DND-41 (cell line): ENCODE measurements at regions not wholly inside any gene's neighbourhood (a gene's known extent, or its start where the extent isn't known, plus 50 kb on each side); places are given as distances from the start of the nearest gene placed in this dataset.

ENCODE experiments used
- ATAC-seq: fragments of 200-7000 bp; cut with Tn5 transposase; 3 replicates; pipeline ENCODE4 v1.9.1; 2021; ENCODE audit warnings: low read depth; ENCODE audit not compliant: insufficient read depth
- DNase-seq: peaks from one replicate; pipeline ENCODE4 v3.0.0-alpha.2; 2020
- H2AFZ ChIP-seq: 2 replicates; pipeline ENCODE4 v1.6.0; 2012; ENCODE audit warnings: low read depth, low read length
- H3K27ac ChIP-seq: 2 replicates; pipeline ENCODE4 v1.5.1; 2012; ENCODE audit warnings: low read length, inconsistent platforms
- H3K27me3 ChIP-seq: fragments of 200-600 bp; sonication (generic); 2 replicates; pipeline ENCODE4 v1.6.0; 2012; ENCODE audit warnings: low read length, mild to moderate bottlenecking, inconsistent platforms; ENCODE audit not compliant: insufficient read depth, poor library complexity
- H3K36me3 ChIP-seq: 2 replicates; pipeline ENCODE4 v1.5.1; 2012; ENCODE audit warnings: low read length, inconsistent platforms; ENCODE audit not compliant: insufficient read depth
- H3K4me1 ChIP-seq: 2 replicates; pipeline ENCODE4 v1.5.1; 2012; ENCODE audit warnings: mild to moderate bottlenecking, low read length; ENCODE audit not compliant: insufficient read depth
- H3K4me2 ChIP-seq: 2 replicates; pipeline ENCODE4 v1.6.0; 2012; ENCODE audit warnings: mild to moderate bottlenecking, moderate library complexity, low read length, inconsistent platforms; ENCODE audit not compliant: insufficient read depth
- H3K4me3 ChIP-seq, 2 experiments: fragments of 200-600 bp in 1 of 2; shearing (Covaris generic) in 1 of 2; 2 replicates each; pipeline ENCODE4 v1.5.1; 2012 to 2016; ENCODE audit warnings: inconsistent platforms in 2 of 2, low read length in 2 of 2, mild to moderate bottlenecking in 2 of 2, low read depth in 1 of 2, moderate library complexity in 1 of 2
- H3K79me2 ChIP-seq: 2 replicates; pipeline ENCODE4 v1.6.0; 2012; ENCODE audit warnings: low read length, inconsistent platforms; ENCODE audit not compliant: insufficient read depth
- H3K9ac ChIP-seq: 2 replicates; pipeline ENCODE4 v1.6.0; 2012; ENCODE audit warnings: low read depth, mild to moderate bottlenecking, inconsistent platforms, low read length, moderate library complexity
- H3K9me3 ChIP-seq: 2 replicates; pipeline ENCODE4 v1.5.1; 2012; ENCODE audit warnings: low read length, moderate library complexity, mild to moderate bottlenecking, inconsistent platforms; ENCODE audit not compliant: insufficient read depth, severe bottlenecking
- H4K20me1 ChIP-seq: 2 replicates; pipeline ENCODE4 v1.6.0; 2012; ENCODE audit warnings: low read length; ENCODE audit not compliant: insufficient read depth
- CTCF ChIP-seq: IDR thresholded peaks from 2 replicates; pipeline ENCODE4 v1.5.1; 2012; ENCODE audit warnings: borderline replicate concordance, low read length, moderate library complexity, mild to moderate bottlenecking; ENCODE audit not compliant: poor library complexity, severe bottlenecking; ENCODE audit errors: extremely low read depth
- EZH2 ChIP-seq: IDR thresholded peaks from 3 replicates; pipeline ENCODE4 v1.6.1; 2012; ENCODE audit warnings: borderline replicate concordance, low read depth, mild to moderate bottlenecking, moderate library complexity, low read length, inconsistent platforms; ENCODE audit not compliant: severe bottlenecking

GRCh38 chr3:107973961-107974360 is 116.9 kb downstream of the CD47 start:
- Histone ChIP-seq H3K79me2 (no peaks in the 10 kb centered on the region), H4K20me1 (no peaks in the 10 kb centered on the region), H3K9ac (no peak overlapping the region), H3K36me3 (no peaks in the 10 kb centered on the region), H3K27me3 (no peaks in the 10 kb centered on the region), H3K27ac (no peak overlapping the region), H2AFZ (no peak overlapping the region), H3K4me1 (peaks cover 32% of the 10 kb centered on the region), H3K4me2 (no peak overlapping the region), H3K9me3 (no peaks in the 10 kb centered on the region), H3K4me3 (no peak overlapping the region)
- ATAC-seq (no peak), DNase-seq (no peak)
- TF ChIP-seq CTCF (no peak), EZH2 (no peak)

- Histone ChIP-seq H3K4me1 (peaks cover 24% of the 10 kb centered on the region), H3K79me2 (no peaks in the 10 kb centered on the region), H3K36me3 (no peaks in the 10 kb centered on the region), H4K20me1 (no peaks in the 10 kb centered on the region), H2AFZ (no peak overlapping the region), H3K27ac (no peak overlapping the region), H3K27me3 (no peaks in the 10 kb centered on the region), H3K9me3 (no peaks in the 10 kb centered on the region), H3K4me2 (no peak overlapping the region), H3K9ac (no peak overlapping the region), H3K4me3 (no peak overlapping the region)
- TF ChIP-seq EZH2 (no peak), CTCF (no peak)
- ATAC-seq, result no peak
- no peak for DNase-seq
Observed at GRCh38 chr3:107973152-107973551, 117.7 kb downstream of the CD47 start.

GRCh38 chr3:107970993-107971580 is 119.7 kb downstream of the CD47 start:
- H3K27ac ChIP-seq, result no peak overlapping the region
- no peak overlapping the region for H2AFZ ChIP-seq
- no peaks in the 10 kb centered on the region for H4K20me1 ChIP-seq
- H3K9me3 ChIP-seq, result no peaks in the 10 kb centered on the region
- H3K36me3 ChIP-seq, result no peaks in the 10 kb centered on the region
- ATAC-seq (no peak), DNase-seq (no peak)
- H3K79me2 ChIP-seq, result no peaks in the 10 kb centered on the region
- H3K4me1 ChIP-seq, result peaks cover 8% of the 10 kb centered on the region
- no peaks in the 10 kb centered on the region for H3K27me3 ChIP-seq
- H3K4me2 ChIP-seq, result no peak overlapping the region
- no peak overlapping the region for H3K4me3 ChIP-seq
- no peak overlapping the region for H3K9ac ChIP-seq
- TF ChIP-seq CTCF (no peak), EZH2 (no peak)
